Left ventricle myocardium inferior (tissue), 1 donor: ENCODE measurements at regions not wholly inside any gene's neighbourhood (a gene's known extent, or its start where the extent isn't known, plus 50 kb on each side); places are given as distances from the start of the nearest gene placed in this dataset.

Experiments used
- DNase-seq: peaks from one replicate; pipeline ENCODE4 v3.0.0-alpha.2; 2020
- H3K27ac ChIP-seq: fragments of 200-600 bp; replicated peaks from 2 replicates; pipeline ENCODE4 v1.8.0; 2021
- H3K27me3 ChIP-seq: fragments of 200-600 bp; 2 replicates; pipeline ENCODE4 v1.8.0; 2021; ENCODE audit warnings: low read depth
- H3K36me3 ChIP-seq: fragments of 200-600 bp; 2 replicates; pipeline ENCODE4 v1.8.0; 2021
- H3K4me1 ChIP-seq: fragments of 200-600 bp; 2 replicates; pipeline ENCODE4 v1.8.0; 2021
- H3K4me3 ChIP-seq: fragments of 200-600 bp; 2 replicates; pipeline ENCODE4 v1.8.0; 2021; ENCODE audit warnings: mild to moderate bottlenecking, moderate library complexity
- H3K9me3 ChIP-seq: fragments of 200-600 bp; replicated peaks from 2 replicates; pipeline ENCODE4 v1.8.0; 2021
- CTCF ChIP-seq: fragments of 200-600 bp; IDR thresholded peaks from 2 replicates; pipeline ENCODE4 v1.8.0; 2021; ENCODE audit warnings: antibody characterized with exemption, mild to moderate bottlenecking, borderline replicate concordance
- intact Hi-C: fragments of 100-400 bp; cut with micrococcal nuclease; formaldehyde crosslinking; loops from one replicate; pipeline ENCODE4 v1.11.0; 2022
- donor health status: DM: no; HTN: yes; CAD: no; lungs with severe emphysema.

- intact Hi-C loops: no loop called here
- Histone ChIP-seq H3K27me3 (no peaks in the 10 kb centered on the region), H3K4me1 (no peaks in the 10 kb centered on the region), H3K27ac (no peak overlapping the region), H3K4me3 (no peak overlapping the region), H3K9me3 (peaks cover 40% of the 10 kb centered on the region), H3K36me3 (no peaks in the 10 kb centered on the region)
- DNase-seq: no peak
- TF ChIP-seq CTCF: no peak
Measured at GRCh38 chr1:65741993-65742392, 50.7 kb upstream of the PDE4B start.
